CD4-positive, CD25-positive, alpha-beta regulatory T cell (primary cell): ENCODE measurements at regions not wholly inside any gene's neighbourhood (a gene's known extent, or its start where the extent isn't known, plus 50 kb on each side); places are given as distances from the start of the nearest gene placed in this dataset.

Experiments
- ATAC-seq, 2 donors: fragments of 150-1000 bp; cut with Tn5 transposase; one replicate each; pipeline ENCODE4 v1.10.0; 2021; ENCODE audit warnings: low read depth in 2 of 2, moderate number of reproducible peaks in 2 of 2, moderate library complexity in 1 of 2
- DNase-seq, 3 donors: peaks; one replicate each; pipeline versions ENCODE4 v3.0.0 to v3.0.0-alpha.2; 2012 to 2022; ENCODE audit warnings: mixed read lengths in 1 of 3
- H3K27ac ChIP-seq: one replicate; pipeline ENCODE4 v1.7.0; 2013; ENCODE audit warnings: mild to moderate bottlenecking, low read length; ENCODE audit not compliant: insufficient read depth, poor library complexity, severe bottlenecking
- H3K27me3 ChIP-seq: one replicate; pipeline ENCODE4 v1.7.0; 2013; ENCODE audit warnings: low read length; ENCODE audit not compliant: control insufficient read depth, insufficient read depth
- H3K36me3 ChIP-seq: one replicate; pipeline ENCODE4 v1.7.0; 2013; ENCODE audit warnings: mild to moderate bottlenecking, low read length, moderate library complexity; ENCODE audit not compliant: control insufficient read depth, insufficient read depth
- H3K4me1 ChIP-seq: 2 replicates; pipeline ENCODE4 v1.7.0; 2013; ENCODE audit warnings: mild to moderate bottlenecking, low read length; ENCODE audit not compliant: insufficient read depth, control insufficient read depth, poor library complexity, severe bottlenecking
- H3K4me3 ChIP-seq: one replicate; pipeline ENCODE4 v1.7.0; 2013; ENCODE audit warnings: low read depth, mild to moderate bottlenecking, low read length, moderate library complexity
- H3K9me3 ChIP-seq, 2 experiments: 1 replicate in 1 of 2; 2 replicates in 1 of 2; pipeline ENCODE4 v1.7.0; 2013; ENCODE audit warnings: low read length in 2 of 2, mild to moderate bottlenecking in 1 of 2, moderate library complexity in 1 of 2; ENCODE audit not compliant: control insufficient read depth in 2 of 2
- H3K27ac Mint-ChIP-seq, 3 donors: one replicate each; pipeline ENCODE4 v1.8.0; 2020 to 2022; ENCODE audit warnings: mild to moderate bottlenecking in 3 of 3, mixed read lengths in 3 of 3, moderate library complexity in 2 of 3
- H3K27me3 Mint-ChIP-seq: one replicate; pipeline ENCODE4 v1.8.0; 2022; ENCODE audit warnings: mild to moderate bottlenecking, mixed read lengths
- H3K36me3 Mint-ChIP-seq: one replicate; pipeline ENCODE4 v1.8.0; 2020; ENCODE audit warnings: mixed read lengths
- H3K4me1 Mint-ChIP-seq, 4 donors: one replicate each; pipeline ENCODE4 v1.8.0; 2020 to 2022; ENCODE audit warnings: mixed read lengths in 4 of 4, mild to moderate bottlenecking in 1 of 4
- H3K4me3 Mint-ChIP-seq, 4 donors: one replicate each; pipeline ENCODE4 v1.8.0; 2020 to 2022; ENCODE audit warnings: mild to moderate bottlenecking in 4 of 4, mixed read lengths in 4 of 4, moderate library complexity in 3 of 4
- H3K9me3 Mint-ChIP-seq, 7 donors: one replicate each; pipeline ENCODE4 v1.8.0; 2020 to 2022; ENCODE audit warnings: mixed read lengths in 7 of 7, mild to moderate bottlenecking in 3 of 7, moderate library complexity in 2 of 7

- H3K9me3 Mint-ChIP-seq = no peaks in the 10 kb centered on the region
- no peak overlapping the region for H3K27ac Mint-ChIP-seq
- Histone ChIP-seq H3K27me3 (peaks cover 6% of the 10 kb centered on the region), H3K4me3 (no peak overlapping the region), H3K9me3 (no peaks in the 10 kb centered on the region), H3K4me1 (peaks cover 5% of the 10 kb centered on the region), H3K36me3 (no peaks in the 10 kb centered on the region), H3K27ac (no peak overlapping the region)
- peaks cover 13% of the 10 kb centered on the region for H3K27me3 Mint-ChIP-seq
- peaks cover 0 to 16% (median 10%) of the 10 kb centered on the region in 4 donors for H3K4me1 Mint-ChIP-seq
- ATAC-seq (no peak), DNase-seq (no peak)
- no peak overlapping the region for H3K4me3 Mint-ChIP-seq
- H3K36me3 Mint-ChIP-seq = no peaks in the 10 kb centered on the region
Measured at GRCh38 chr17:43333433-43333943, 65.3 kb upstream of the ARL4D start.

GRCh38 chr17:43332230-43332629, 66.6 kb upstream of the ARL4D start:
- ATAC-seq = no peak
- no peak for DNase-seq
- Mint-ChIP-seq H3K27ac (no peak overlapping the region), H3K4me3 (no peak overlapping the region), H3K27me3 (peaks cover 25% of the 10 kb centered on the region), H3K36me3 (no peaks in the 10 kb centered on the region), H3K4me1 (peaks cover 0 to 9% (median 8%) of the 10 kb centered on the region in 4 donors), H3K9me3 (peaks cover 0 to 1% (median 0%) of the 10 kb centered on the region in 7 donors)
- Histone ChIP-seq H3K4me3 (no peak overlapping the region), H3K27ac (no peak overlapping the region), H3K27me3 (peaks cover 10% of the 10 kb centered on the region), H3K4me1 (peaks cover 5% of the 10 kb centered on the region), H3K36me3 (no peaks in the 10 kb centered on the region), H3K9me3 (no peaks in the 10 kb centered on the region)

DNA sequence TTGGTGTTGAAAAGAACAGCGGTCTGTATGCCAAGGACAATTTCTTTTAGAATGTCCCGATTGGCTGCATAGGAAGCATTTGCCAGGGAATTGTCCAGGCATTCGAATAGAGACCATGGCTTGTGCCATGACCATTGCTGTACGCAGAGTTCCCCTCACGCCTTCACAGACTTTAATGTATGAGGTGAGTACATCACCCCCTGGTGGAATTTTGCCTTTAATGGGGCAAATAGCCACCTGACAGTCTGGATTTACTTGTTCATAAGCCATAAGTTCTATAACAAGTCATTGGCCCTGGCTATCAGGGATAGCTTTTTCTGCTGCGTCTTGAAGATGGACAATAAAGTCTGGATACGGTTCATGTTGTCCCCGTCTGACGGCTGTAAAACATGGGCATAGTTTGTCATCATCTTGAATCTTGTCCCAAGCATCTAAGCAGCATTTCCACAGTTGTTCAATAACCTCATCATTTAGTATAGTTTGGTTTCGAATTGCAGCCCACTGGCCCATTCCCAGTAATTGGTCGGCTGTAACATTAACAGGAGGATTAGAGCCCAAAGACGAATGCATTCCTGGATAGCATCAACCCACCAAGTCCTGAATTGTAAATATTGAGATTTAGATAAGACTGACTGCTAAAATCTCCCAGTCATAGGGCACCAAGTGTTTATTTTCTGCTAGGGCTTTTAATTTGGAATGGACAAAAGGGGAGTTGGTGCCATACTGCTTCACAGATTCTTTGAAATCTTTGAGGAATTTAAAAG, 67.7 kb upstream of the ARL4D start:
- Histone ChIP-seq H3K27ac (no peak overlapping the region), H3K27me3 (peaks cover 14% of the 10 kb centered on the region), H3K9me3 (no peaks in the 10 kb centered on the region), H3K4me1 (peaks cover 5% of the 10 kb centered on the region), H3K4me3 (no peak overlapping the region), H3K36me3 (no peaks in the 10 kb centered on the region)
- Mint-ChIP-seq H3K4me3 (no peak overlapping the region), H3K27me3 (peaks cover 32% of the 10 kb centered on the region), H3K4me1 (peaks cover 0 to 9% (median 8%) of the 10 kb centered on the region in 4 donors), H3K9me3 (peaks cover 0 to 1% (median 0%) of the 10 kb centered on the region in 7 donors), H3K27ac (no peak overlapping the region), H3K36me3 (no peaks in the 10 kb centered on the region)
- ATAC-seq = no peak
- no peak for DNase-seq

DNA sequence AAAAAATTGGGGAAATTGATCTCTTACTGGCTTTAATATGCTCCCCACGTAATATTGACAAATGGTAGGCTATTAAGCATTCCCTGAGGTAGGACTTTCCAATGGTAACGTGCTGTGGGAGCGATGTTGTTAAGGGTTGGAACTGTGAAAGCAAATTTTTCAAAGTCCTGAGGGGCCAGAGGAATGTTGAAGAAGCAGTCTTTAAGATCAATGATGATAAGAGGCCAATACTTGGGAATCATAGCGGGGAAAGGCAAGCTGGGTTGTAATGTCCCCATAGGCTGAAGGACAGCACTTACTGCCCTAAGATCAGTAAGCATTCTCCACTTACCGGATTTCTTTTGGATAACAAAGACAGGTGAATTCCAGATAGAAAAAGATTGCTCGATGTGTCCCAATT, 69.6 kb upstream of the ARL4D start:
- no peaks in the 10 kb centered on the region for H3K36me3 Mint-ChIP-seq
- Histone ChIP-seq H3K27ac (no peak overlapping the region), H3K9me3 (no peaks in the 10 kb centered on the region), H3K27me3 (peaks cover 14% of the 10 kb centered on the region), H3K36me3 (no peaks in the 10 kb centered on the region), H3K4me3 (no peak overlapping the region), H3K4me1 (peaks cover 4% of the 10 kb centered on the region)
- H3K27me3 Mint-ChIP-seq = peaks cover 32% of the 10 kb centered on the region
- H3K9me3 Mint-ChIP-seq = peaks cover 0 to 3% (median 0%) of the 10 kb centered on the region in 7 donors
- H3K4me1 Mint-ChIP-seq = peaks cover 0 to 9% (median 7%) of the 10 kb centered on the region in 4 donors
- no peak overlapping the region for H3K27ac Mint-ChIP-seq
- H3K4me3 Mint-ChIP-seq = no peak overlapping the region
- ATAC-seq = no peak
- DNase-seq = no peak

DNA sequence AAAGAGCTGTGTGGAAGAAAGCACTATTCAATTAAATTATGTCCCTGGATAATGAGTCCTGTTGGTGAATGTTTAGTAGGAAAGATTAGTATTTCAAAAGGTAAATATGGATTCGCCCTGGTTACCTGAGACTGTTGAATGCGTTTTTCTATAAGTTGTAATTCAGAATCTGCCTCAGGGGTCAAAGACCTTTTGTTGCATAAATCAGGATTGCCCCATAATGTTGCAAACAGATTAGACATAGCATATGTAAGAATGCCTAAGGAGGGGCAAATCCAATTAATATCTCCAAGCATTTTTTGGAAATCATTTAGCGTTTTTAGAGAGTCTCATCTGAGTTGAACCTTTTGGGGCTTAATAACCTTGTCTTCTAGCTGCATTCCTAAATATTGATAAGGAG, 70.1 kb upstream of the ARL4D start:
- no peaks in the 10 kb centered on the region for H3K36me3 Mint-ChIP-seq

DNA sequence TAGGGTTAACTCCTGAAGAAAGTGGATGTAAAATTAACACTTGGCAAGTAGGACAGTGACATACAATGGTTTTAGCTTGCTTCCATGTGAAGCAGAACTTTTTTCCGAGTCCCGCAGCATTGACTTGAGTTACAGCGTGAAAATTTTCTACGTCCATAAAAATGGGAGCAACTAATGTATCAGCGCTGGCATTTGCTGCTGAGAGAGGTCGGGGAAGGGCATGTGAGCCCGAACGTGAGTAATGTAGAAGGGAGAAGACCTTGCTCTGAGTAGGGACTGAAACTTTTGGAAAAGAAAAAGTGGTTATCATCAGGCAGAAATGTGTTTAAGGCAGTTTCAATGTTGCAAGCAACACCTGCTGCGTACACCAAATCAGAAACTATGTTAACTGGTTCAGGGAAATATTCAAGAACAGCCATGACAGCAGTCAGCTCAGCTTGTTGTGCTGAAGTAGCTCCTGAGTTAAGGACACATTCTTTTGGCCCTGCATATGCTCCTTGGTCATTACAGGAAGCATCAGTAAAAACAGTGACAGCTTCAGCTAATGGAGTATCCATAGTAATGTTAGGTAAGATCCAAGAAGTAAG, 70.9 kb upstream of the ARL4D start:
- Histone ChIP-seq H3K4me1 (no peaks in the 10 kb centered on the region), H3K4me3 (no peak overlapping the region), H3K36me3 (no peaks in the 10 kb centered on the region), H3K9me3 (no peaks in the 10 kb centered on the region), H3K27ac (no peak overlapping the region), H3K27me3 (peaks cover 14% of the 10 kb centered on the region)
- no peak for DNase-seq
- H3K9me3 Mint-ChIP-seq = peaks cover 0 to 3% (median 0%) of the 10 kb centered on the region in 7 donors
- H3K4me3 Mint-ChIP-seq = no peak overlapping the region
- H3K36me3 Mint-ChIP-seq = no peaks in the 10 kb centered on the region
- H3K27me3 Mint-ChIP-seq = peaks cover 32% of the 10 kb centered on the region
- peaks cover 0 to under 1% (median 0%) of the 10 kb centered on the region in 4 donors for H3K4me1 Mint-ChIP-seq
- no peak for ATAC-seq
- no peak overlapping the region for H3K27ac Mint-ChIP-seq

More for the DNA sequence above, 70.1 kb upstream of the ARL4D start:
- peaks cover 0 to 3% (median 0%) of the 10 kb centered on the region in 7 donors for H3K9me3 Mint-ChIP-seq
- H3K27me3 ChIP-seq = peaks cover 14% of the 10 kb centered on the region
- no peak overlapping the region for H3K4me3 Mint-ChIP-seq
- DNase-seq (no peak), ATAC-seq (no peak)
- peaks cover 32% of the 10 kb centered on the region for H3K27me3 Mint-ChIP-seq
- H3K36me3 ChIP-seq = no peaks in the 10 kb centered on the region
- no peak overlapping the region for H3K4me3 ChIP-seq
- no peaks in the 10 kb centered on the region for H3K9me3 ChIP-seq
- H3K27ac ChIP-seq = no peak overlapping the region
- no peak overlapping the region for H3K27ac Mint-ChIP-seq
- H3K4me1 Mint-ChIP-seq = peaks cover 0 to 5% (median 2%) of the 10 kb centered on the region in 4 donors
- H3K4me1 ChIP-seq = no peaks in the 10 kb centered on the region

DNA sequence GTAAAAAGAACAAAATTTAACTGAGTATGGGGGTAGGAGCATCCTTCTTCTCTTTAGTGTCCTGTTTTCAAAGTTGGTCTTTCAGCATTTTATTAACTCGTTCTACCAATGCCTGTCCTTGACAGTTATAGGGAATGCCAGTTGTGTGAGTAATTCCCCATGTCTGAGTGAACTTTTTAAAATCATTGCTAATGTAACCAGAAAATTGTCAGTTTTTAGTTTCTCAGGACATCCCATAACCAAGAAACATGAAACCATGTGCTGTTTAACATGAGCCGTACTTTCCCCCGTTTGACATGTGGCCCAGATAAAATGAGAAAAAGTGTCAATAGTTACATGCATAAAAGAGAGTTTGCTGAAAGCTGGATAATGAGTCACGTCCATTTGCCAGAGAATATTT, 71.4 kb upstream of the ARL4D start:
- no peak for ATAC-seq
- no peaks in the 10 kb centered on the region for H3K36me3 Mint-ChIP-seq

More for the DNA sequence above, 71.4 kb upstream of the ARL4D start:
- Histone ChIP-seq H3K4me1 (no peaks in the 10 kb centered on the region), H3K27ac (no peak overlapping the region), H3K36me3 (no peaks in the 10 kb centered on the region), H3K27me3 (peaks cover 14% of the 10 kb centered on the region), H3K4me3 (no peak overlapping the region), H3K9me3 (no peaks in the 10 kb centered on the region)
- Mint-ChIP-seq H3K27me3 (peaks cover 30% of the 10 kb centered on the region), H3K4me1 (no peaks in the 10 kb centered on the region), H3K27ac (no peak overlapping the region), H3K4me3 (no peak overlapping the region), H3K9me3 (peaks cover 0 to 3% (median 0%) of the 10 kb centered on the region in 7 donors)
- no peak for DNase-seq
